GM19467 (cell line): ENCODE measurements at regions not wholly inside any gene's neighbourhood (a gene's known extent, or its start where the extent isn't known, plus 50 kb on each side); places are given as distances from the start of the nearest gene placed in this dataset.

Source experiments
- ATAC-seq: cut with Tn5 transposase; IDR thresholded peaks from one replicate; pipeline ENCODE4 v1.9.1; 2021; ENCODE audit warnings: mild to moderate bottlenecking, moderate library complexity; ENCODE audit not compliant: unreplicated experiment

DNA sequence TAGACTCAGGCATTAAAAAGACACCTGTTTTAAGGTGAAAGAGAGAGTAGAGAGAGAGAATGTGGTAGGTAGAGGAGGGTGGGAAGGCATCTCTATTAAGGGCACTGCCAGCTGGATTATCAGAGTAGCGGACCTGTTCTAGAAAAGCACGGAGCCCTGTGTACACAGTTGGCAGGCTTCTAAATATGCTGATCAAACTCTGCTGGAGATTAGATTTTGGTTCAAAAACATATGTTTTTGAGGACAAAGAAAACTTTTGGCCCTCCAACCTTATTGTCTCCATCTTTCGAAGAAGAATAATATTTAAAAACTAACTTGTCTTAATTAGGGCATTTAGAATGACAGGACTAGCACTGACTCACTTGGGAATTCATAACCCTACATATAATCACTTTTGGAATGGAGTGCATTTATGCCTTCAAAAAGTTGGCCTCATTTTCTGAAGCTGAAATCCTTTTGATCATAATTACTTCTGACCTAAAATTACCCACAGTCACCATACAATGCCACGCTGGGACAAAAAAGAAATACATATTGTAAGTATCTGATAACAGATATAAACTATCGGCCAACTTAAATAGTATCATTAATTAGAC lies 254.6 kb downstream of the MEIS1 start:
- no peak for ATAC-seq

- ATAC-seq: no peak
These were observed 256.4 kb downstream of the MEIS1 start for GRCh38 chr2:66691031-66691965.

DNA sequence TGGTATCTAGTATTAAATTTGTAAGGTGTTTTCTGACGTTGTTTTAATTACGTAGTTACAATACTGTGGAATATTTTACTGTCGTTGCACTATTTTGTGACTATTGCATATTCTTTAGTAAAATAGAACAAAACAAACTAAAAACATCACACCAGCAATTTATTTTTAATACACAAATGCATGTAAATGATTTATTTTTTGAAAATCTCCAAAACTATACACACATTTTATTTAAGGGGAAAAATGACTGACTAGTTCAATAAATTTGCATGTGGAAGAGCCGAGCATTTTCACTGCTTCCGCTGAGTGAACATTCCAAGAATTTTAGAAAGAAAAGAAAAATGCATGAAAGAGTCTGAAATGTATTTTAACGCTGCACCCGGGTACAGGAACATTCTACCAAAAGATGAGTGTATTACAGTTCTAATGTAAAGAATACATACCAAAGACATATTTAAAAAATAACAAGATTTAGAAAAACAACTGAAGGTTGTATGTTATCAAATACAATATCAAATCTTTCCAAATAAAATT lies 257.7 kb downstream of the MEIS1 start:
- ATAC-seq: no peak

GRCh38 chr2:66693076-66693965 lies 258.4 kb downstream of the MEIS1 start:
- ATAC-seq: no peak

- no peak for ATAC-seq
These were observed 259.3 kb downstream of the MEIS1 start for GRCh38 chr2:66694087-66694860.

DNA sequence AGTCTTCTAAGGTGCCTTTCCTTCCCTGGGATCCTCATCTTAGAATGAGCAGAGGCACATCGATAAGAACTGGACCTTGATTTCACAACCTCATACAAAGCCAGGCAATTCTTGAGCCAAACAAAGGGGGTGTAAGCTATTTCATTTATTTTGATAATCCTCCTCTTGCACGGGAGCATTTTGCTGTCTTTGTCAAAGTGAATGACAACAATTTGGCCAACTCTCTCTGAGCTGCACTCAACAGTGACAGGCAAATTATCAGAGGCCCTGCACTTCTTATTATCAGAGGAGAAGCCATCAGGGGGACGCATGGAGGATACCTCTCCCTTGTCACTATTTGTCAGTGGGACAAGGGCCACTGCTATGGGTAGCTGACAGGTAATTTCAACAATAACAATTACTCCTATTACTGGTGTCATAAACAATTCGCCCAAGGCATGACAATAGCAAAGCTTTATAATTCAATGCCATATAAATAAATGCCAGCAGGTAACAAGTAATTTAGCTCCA lies 260.4 kb downstream of the MEIS1 start:
- no peak for ATAC-seq

DNA sequence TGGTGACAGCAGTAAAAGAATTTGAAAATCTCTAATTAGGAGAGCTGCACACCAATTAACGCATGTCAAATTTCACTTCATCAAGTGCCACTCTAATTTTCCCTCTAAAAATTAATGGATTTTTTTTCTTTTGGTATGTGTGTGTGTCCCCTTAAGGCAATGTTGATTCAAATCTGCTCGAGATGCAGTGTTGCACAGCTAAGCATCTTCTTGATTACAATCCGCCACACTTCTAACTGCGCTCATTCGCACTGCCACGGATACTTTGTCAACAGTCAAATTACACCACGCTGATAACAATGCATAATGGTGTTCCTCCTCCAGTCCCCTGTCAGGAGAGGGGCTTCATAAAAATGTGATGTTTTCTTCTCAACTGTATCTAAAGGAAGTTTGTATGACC lies 261.4 kb downstream of the MEIS1 start:
- no peak for ATAC-seq

DNA sequence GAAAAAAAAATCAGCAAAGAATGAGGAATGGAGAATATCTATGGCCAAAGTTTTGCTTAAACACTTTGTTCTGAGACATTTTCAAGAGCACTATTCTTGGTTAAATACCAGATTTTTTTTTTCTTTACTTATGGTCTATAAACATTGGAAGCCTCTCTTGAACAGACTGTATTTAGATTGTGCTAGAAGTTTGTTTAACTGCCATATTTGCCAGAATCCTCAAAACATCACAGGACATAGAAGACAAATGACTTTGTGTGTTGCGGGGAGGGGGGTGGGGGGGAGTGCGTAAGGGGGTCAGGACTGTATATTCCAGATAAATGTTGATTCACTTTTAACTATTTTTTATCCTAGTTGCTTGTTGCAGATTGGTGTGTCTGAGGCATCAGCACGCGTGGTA lies 262.0 kb downstream of the MEIS1 start:
- no peak for ATAC-seq

DNA sequence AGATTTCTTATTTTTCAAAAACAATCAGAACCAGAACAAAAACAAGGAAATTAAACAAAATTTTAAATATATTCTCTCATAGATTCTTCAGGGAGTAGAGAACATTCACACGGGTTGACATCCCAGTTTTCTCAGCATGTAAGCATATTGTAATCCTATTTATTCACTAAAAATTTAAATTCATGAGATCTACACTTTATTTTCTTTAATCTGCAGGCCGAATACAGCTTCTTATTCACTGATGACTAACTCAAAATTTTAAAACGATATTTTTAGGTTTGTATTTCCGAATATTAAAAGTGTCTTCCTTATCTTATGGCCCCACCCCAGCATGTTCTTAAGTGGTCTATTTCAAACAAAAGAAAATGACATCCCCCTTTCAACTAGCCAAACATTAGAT lies 262.4 kb downstream of the MEIS1 start:
- ATAC-seq: no peak

GRCh38 chr2:66698091-66698490 lies 263.2 kb downstream of the MEIS1 start:
- no peak for ATAC-seq

GRCh38 chr2:66698576-66699239 lies 263.8 kb downstream of the MEIS1 start:
- no peak for ATAC-seq

DNA sequence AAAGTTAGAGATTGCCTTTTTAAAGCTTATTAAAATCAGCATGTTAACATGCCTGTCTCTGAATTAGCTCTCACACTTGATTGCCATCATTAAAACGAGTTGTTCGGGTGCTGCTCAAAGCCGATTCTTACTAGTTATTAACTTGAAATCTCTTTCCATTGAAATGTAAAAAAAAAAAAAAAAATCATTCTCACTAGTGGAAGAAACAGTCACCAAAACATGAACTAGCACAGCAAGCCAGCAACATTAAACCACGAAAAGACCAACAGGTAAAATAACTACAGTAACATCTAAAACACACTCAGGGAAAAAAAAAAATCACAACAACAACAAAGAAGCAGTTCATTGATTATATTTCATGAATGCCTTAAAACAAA lies 264.5 kb downstream of the MEIS1 start:
- ATAC-seq: no peak

DNA sequence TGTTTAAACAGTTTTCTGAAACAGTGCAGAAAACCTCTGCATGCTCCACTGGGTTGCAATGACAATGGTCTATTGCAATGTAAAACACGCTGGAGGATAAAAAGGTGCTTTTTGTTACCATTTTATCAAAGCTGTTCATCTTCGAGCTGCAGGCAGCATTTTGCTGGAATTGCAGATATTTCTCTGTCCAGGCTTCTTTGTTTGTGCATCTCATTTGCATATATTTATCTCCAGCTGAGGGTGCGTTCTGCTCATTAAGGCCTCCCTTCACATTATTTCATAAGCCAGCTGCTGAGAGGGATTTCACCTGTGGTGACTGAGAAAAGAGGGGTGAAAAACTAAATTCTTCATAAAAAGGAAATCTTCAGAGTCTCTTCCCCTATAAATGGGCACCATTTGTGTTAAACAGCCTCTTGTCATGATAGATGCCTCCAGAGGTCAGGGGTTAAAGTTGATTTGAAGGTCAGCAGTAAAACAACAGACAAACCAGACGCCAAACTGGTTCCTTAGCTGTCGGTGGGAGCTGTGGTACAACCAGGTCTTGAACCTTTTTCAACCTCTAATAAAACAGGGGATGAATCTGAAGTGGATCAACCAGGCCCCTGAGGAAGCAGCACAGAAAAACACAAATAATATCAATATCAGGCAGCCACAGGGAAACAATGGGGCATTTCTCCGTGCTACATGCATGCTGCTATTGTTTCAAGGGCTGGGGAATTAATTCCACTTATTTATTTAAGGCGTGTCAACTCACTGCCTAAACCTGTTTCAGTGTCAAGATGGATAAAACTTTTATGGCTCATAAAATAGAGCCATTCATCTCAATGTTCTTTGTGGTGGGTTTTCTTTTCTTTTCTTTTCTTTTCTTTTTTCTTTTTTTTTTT lies 265.1 kb downstream of the MEIS1 start:
- ATAC-seq: no peak

DNA sequence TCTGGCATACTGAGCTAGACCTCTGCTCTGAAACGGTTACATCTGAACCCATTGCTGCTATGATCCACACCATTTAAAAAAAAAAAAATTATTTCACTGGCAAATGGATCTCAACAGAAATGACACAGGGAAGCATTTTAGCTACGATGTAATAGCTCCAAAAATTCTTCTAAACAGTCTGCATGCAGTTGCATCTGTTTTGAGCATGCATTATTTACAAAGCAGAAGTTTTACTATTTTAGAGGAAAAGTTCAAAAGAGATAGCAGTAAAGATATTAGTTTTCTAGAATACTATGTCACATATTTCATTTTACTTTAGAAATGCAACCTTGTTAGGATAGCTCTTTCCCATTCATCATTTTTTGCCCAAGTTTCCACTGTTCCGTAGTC lies 265.7 kb downstream of the MEIS1 start:
- ATAC-seq: no peak

GRCh38 chr2:66701251-66701650 lies 266.3 kb downstream of the MEIS1 start:
- ATAC-seq: no peak

GRCh38 chr2:66701656-66702055 lies 266.7 kb downstream of the MEIS1 start:
- no peak for ATAC-seq

DNA sequence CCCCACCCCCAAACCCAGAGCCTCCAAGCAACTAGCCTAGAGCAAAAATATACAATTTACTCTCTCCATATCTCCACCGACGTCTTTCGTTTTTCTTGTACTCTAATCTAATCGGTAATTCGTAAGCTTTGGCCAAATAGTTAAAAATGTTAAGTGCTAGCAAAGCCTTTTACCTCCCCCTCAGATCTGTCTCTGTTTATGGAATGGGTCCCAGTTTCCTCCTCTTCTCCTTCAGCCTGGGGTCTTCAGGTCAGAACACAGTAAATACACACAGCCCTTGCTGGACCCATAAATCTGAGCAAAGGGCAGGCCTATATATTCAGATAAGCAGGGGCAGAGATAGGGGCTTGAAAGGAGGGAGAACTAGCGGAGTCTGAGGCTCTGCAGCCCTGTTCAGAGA lies 267.4 kb downstream of the MEIS1 start:
- ATAC-seq: no peak

DNA sequence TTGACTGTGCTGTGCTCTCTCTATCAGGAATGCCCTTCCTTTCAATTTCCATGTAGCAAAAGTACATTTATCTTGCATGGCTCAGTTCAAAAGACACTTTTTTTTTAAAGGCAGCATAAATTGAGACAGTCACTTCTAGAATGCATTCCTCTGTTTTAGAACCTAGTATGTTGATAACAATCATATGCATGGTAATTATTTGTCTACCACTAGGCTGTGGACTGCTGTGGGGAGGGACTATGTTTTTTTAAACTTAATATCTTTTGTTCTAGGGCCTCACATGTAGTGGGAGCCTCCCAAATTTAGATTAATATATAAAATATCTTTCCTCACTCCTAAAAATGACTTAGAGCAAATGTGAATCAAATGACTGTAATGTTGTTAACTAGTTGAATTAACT lies 269.9 kb downstream of the MEIS1 start:
- no peak for ATAC-seq

DNA sequence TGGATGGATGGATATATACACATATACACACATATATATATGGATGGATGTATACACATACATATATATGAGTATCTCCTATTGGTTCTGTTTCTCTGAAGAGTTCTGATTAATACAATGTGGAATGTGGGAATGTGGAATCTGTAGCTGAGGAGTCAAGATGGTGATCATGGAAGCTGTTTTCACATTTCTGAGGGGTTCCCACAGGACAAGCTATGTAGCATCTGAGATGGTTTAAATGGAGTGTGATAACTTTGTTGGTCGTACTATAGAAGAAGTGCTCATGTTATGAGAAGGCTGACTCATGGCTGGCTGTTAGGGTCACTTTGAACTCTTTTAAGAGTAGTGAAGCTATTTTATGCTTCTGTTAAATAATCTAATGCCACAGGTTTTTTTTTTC lies 279.7 kb downstream of the MEIS1 start:
- ATAC-seq: no peak
